NCI-H748 treated with DMSO at 0.1 percent for 48 hours (cell line): ENCODE measurements at regions not wholly inside any gene's neighbourhood (a gene's known extent, or its start where the extent isn't known, plus 50 kb on each side); places are given as distances from the start of the nearest gene placed in this dataset.
"Not testable (repeated sequence)": the region's sequence is repeated elsewhere in the genome, so short reads cannot be mapped to it uniquely, and the experiment has no call there.

Experiments used
- DNase-seq: peaks from one replicate; lab custom pipeline; 2025; lab: John Stamatoyannopoulos, UW

DNA sequence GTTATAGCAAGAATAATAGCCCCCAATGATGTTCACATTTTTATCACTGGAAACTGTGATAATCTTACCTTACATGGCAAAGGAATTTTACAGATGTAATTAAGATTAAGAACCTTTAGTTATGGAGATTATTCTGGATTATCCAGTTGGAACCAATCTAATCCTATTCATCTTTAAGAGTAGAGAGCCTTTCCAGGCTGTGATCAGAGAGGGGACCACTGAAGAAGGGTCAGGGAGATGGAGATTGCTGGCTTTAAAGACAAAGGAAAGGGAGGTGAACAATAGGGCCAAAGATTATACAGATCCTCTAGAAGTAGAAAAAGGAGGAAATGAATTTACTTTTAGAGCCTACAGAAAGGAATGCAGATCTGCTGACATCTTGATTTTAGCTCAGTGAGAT, 253.5 kb upstream of the GRIN3A start:
- no peak for DNase-seq

DNA sequence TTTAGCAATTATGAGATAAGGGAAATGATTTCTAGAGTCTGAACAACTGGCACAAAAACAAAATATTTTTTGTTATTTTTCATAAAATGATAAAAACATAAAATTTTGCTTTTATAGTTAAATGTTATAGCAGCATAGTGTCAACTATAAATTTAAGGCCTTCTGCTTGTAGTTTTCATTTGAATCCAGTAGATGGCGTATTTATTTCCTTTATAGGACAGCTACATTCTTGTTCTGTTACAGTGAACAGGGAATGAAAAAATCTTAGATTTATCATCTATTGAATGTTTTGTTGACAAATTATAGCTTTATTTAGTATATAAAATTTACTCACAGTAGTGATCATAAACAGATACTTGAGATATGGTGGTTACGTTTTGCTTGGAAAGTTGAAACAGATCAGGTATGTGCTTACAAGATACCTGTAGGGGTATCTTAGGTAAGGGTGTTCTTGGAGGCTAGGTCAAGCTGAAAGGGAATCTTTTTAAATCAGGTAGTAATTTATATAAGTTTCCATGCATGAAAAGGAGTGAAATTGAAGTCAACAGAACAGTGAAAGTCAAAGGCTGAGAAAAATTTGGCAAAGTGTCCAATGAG, 239.3 kb upstream of the GRIN3A start:
- DNase-seq: peak; percentile 40

DNA sequence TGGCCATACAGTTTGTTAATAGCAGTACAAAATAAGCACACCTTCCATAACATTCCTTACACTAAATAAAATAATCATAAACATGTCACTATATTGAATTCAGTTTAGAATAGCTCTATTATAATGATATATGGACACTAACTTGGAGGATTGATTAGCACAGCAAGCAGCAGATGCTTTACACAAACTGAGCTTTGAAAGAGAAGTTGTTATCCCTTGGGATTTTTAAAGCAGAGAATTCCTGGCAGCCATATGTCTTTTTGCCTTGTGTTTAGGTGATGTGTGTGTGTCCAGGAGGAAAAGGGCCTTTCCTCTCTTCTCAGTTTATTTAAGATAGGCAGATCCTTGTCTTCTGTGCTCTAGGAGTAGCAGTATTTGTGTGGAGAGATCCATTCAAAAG, 232.2 kb upstream of the GRIN3A start:
- DNase-seq: no peak

DNA sequence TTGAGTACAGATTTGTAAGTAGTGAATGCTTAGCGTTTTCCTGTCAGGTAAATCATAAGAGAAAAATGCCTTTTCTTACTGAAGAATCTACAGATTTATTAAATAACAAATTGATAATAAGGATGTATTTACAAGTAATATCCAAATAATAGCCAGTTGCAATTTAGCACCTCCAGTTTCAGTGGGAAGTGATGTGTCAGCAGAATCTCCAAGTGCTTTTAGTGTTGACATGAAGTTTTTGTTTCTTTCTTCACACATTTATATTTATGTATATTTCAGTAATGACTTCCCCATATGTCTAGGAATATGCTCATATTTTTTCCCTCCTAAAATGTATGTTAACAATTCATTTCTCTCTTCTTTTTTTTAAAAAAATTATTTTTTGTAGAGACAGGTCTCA, 229.9 kb upstream of the GRIN3A start:
- DNase-seq: no peak

DNA sequence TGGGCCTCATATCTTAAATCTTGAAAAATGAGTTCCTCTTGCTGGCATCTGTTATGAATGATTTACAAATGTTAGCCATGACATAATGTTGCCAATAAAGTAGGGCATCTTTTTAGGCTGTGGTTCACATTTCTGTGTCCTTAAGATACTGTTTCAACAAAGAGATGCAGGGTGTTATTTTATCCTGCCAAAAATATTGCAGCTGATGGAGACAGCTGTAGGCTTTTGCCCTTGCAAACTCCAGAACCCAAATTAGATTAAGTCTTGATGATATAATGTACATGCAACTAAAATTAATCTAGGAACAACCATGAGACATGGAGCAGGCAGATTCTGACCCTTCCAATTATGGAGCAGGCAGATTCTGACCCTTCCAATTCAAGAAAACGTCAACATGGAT, 228.2 kb upstream of the GRIN3A start:
- DNase-seq: no peak

DNA sequence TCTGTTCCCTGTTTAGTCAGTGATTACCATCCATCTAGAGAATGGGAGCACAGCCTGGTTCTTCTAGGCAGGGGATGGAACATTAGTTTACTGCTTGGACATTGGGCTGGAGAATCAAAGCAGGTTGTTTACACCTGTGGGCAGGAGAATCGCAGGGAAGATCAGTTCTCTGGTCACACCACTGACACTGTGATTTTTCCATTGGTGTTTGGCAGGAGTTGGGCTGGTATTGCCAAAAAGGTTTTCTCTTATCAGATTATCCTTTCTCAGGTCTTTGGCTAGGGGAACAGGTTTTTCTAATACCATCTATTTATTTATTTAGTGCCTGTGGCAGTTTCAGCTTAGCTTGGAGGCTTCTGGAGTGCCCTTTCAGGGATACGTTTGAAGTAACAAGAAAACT, 219.3 kb upstream of the GRIN3A start:
- DNase-seq: no peak

DNA sequence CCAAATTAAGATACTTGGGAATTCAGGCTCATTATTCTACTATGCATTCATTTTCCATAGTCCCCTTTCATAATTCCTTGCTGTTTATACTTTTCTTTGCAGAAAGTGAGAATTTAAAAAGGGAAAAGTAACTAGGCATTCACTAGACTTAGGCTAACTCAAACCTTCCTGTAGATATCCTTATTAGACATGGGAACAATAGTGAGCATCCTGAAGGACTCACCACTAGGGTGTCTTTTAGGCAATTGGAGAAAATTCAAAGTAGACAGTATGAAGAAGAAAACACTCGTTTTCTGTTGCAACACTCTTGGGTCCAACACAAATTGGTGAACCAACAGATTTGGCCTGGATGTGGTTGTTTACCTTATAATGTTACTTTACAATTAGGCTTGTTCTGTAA, 213.2 kb upstream of the GRIN3A start:
- no peak for DNase-seq

DNA sequence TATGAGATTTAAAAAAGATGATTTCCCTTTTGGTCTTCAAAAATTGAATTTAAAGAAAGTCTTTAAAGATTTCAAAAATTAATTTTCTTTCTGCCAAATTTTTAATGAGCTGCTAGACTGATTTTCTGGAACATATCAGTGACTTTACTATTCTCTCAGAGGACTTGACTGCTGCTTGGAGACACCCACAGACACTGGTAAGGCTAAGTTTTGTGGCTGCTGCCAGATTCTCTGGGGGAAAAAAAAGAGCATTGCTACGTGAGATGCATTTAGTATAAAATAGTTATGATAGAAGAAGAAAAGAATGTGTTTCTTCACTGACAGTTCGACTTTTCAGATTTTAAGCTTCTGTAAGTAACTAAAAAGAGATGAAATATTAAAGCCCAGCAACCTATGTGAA, 193.3 kb upstream of the GRIN3A start:
- DNase-seq: no peak

DNA sequence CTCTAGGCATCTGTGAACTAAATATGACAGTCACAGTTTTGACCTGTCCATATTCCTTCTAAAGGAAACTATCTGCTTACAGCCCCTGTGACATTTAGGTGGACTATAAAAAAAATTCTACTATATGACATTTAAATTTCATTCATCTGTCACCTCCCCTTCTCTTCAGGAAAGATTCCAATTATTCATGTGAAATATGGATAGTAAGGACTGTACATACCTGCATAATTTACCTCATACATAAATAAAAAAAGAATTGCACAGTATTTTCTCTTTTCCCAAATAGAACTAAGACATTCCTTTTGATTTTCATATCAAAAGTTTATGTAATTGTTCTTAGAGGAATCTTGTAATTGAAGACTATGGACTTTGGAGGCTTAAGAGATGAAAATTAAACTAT, 192.3 kb upstream of the GRIN3A start:
- DNase-seq: no peak

DNA sequence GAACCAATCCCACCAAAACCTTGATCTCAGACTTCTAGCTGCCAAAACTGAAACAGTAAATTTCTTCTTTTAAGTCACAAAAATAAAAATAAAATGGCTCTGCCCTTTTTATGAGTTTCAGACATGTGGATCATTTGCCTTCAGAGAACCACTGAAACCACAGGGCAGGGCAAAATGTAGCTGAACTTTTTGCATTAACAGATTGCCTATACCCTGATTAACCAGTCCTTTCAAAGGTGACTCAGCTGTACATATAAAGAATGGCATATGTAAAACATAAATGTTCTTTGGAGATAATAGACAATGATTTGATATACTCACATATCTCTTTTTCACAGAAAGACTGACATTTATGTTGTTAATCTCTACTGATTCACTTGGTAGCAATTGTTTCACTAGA, 187.1 kb upstream of the GRIN3A start:
- no peak for DNase-seq

DNA sequence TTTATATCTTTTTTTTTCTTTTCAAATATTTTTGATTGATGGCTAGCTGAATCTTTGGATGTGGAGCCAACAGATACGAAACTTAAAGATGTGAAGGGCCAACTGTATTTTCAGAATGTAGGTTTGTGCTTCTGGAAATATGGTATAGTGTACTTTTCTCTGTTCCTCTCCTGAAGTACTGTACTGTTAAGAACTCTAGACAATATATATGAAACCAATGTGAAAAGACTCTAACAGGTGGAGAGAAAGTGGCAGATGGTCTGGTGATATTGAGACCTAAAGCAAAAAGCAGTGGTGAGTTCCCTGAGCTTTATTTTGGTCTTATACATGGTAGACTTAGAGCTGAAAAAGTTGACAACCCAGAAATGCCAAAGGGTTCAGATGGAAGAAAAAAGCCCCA, 185.0 kb upstream of the GRIN3A start:
- no peak for DNase-seq

DNA sequence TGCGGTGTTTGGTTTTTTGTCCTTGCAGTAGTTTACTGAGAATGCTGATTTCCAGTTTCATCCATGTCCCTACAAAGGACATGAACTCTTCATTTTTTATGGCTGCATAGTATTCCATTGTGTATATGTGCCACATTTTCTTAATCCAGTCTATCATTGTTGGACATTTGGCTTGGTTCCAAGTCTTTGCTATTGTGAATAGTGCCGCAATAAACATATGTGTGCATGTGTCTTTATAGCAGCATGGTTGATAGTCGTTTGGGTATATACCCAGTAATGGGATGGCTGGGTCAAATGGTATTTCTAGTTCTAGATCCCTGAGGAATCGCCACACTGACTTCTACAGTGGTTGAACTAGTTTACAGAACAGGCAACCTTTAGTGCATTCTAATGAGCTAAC, 178.5 kb upstream of the GRIN3A start:
- not testable (repeated sequence) for DNase-seq

DNA sequence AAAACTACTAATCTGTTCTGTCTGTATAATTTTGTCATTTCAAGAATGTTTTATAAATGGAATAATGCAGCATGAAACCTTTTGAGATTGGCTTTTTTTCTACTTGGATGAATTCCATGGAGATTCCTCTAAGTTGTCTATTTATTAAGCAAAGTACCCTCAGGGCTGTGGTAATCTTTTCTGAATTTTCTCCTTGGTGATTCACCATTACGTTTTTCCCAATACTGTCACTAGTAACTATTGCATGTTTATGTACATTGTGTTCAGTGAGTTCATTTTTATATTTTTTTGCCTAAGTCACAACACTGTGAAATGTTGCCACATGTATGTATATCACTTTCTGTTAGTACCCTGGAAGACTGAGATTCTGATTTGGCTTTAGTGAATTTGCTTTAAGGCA, 177.0 kb upstream of the GRIN3A start:
- no peak for DNase-seq

DNA sequence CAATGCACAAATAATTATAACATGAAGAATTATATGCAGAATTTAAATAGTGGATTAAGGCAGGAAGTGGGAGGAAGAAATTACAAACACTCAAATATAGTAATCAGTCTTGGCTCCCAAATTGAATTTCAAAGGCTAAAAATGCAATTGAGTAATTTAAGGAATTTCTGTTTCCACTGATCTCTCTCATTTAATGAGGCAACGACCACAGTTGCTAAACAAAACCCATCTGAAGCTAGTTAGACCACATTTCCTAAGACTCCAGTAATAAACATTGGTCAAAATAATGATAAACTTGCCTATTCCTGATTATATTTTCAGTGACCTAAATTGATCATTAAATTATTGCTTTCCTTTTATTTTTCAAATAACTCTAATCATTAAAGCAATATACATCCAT, 174.3 kb upstream of the GRIN3A start:
- DNase-seq: no peak

DNA sequence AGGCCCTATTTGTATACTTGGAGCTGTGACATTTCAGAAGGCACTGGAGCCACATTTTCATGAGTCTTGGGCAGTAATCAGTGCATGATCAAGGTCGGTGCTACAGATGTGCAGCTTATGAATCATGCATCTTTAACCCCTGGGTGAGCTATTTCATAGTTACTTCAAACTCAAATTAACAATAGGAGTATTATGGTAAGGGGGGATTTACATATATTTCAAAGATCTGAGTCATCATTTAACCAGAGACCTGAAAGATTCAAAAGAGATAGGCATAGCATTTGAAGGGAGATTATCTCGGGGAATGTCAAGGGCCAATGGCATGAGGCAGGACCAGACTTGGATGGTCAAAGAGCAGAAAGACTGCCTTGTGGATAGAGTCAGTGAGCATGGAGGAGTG, 169.0 kb upstream of the GRIN3A start:
- DNase-seq: no peak

DNA sequence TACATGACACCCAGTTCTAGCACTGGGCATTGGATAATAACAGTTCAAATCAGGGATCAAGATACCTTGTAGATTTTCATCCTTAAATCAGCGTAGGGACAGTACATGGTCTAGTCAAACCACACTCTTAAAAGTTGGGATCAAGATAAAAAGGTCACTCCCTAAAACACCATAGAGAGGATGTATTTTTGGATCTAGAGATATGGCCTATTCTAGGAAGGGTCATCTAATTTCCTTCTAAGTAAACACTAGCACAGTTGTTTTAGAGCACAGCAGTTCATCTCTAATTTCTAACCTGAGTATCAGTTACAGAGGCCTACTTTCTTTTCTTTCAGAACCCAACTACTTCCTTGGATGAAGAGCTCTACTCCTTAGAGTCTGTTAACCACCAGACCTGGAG, 166.4 kb upstream of the GRIN3A start:
- DNase-seq: no peak

DNA sequence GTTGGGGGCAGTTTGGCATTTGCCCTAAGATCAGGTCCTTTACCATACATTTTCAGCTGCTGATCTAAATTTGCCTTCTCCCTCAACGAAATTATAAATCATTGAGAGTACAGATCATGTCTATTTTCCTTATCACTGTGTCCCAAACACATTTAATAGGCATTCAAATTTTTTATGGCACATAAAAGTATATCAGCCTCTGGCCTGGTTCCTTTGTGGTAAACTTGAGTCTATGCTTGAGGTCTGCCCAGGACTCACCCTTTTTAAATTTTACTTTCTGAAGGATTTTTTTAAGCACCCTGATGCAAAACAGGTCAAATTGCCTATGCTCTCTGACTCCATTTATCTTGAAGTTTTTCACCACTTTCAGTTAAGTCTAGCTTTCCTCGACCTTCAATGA, 163.6 kb upstream of the GRIN3A start:
- no peak for DNase-seq

DNA sequence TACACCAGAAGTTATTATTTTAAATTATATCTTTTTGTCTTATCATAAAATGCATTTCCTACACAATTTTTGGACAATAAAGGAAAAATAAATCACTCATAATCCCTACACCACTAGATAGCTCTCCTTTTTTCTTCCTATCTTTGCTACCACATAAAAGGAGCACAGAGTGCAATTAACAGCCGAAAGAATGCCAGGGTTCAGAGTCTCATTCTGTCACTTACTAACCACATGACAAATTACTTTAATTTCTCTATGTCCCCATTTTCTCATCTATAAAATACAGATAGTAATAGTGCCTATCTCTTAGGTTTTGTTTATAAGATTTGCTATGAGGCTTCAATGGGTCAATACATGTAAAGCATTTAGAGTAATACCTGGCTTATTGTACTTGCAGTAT, 158.7 kb upstream of the GRIN3A start:
- DNase-seq: no peak

DNA sequence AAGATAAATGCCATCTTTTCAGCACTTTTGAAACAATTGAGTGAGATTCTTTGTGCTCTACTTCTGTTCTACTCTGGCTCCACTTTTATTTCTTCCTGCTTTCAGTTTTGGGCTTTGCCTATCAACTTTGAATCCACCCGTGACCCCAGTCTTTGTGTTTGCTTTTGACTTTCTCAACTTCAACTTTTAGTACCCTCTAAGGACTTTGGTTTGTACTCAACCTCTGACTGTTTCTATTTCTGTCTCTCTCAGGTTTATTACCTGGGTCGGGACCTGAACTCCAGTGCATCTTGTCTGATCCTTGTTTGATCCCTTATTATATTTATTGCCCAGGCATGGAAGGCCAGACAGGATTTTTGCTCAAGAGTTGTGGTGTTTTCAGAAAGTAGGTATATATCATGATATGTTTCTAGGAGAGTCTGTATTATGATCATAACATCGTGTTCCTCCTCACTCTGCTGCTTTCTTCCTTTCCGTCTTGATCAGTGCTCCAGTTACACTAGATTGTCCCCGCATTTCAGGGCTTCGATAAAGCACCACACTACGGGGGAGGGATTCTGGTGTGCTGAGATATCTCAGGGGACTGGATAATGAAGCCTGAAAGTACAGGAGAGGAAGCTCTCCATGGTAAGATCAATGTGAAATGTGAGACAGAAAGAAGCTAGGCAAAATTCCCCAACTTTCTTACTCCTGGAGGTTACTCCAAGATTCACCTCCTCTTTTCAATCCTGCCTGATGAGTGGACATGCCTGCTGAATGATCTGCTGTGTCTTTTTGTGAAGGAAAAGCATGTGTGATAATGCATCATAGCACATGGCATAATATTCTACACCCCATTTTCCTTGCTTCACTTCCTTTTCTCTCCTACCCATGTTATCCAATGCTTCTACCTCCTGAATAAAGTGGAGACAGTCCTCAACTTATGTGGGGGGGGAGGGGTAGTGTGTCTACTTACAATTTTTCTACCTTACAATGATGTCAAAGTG, 155.5 kb upstream of the GRIN3A start:
- DNase-seq: no peak

DNA sequence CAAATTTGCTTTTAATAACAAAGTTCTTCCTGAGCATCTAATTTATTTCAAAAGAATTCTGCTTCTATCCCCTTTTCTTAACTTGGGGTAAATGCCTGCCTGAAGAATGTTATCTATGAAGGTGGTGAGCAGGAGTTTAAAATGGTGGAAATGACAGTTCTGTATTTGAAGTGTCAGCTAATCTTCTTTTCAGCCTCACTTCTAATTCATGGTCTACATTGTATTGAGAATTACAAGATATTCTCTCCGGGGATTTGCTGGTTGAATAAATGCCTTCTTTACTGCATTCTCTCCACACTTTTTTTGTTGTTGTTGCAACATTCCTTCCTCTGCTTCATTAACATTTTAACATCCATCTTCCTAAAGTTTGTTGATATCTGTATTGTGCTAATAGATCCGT, 143.1 kb upstream of the GRIN3A start:
- DNase-seq: no peak

DNA sequence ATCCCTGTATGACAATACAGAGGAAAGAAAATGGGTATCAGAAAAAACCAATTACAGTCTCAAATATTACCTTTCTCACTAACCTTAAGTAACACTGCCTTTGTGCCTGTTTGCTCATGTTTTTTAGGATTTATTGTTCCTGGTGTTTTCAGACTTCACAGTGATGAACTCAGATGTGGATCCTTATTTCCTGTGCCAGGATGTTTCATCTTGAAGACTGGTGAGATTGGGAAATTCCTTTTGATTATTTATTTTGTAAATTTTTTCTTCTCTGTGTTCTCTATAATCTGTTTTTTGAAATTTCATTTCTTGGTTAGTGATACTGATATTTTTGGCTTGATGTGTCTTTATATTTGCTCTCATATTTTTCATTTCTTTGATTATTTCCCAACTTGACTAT, 142.4 kb upstream of the GRIN3A start:
- DNase-seq: no peak

DNA sequence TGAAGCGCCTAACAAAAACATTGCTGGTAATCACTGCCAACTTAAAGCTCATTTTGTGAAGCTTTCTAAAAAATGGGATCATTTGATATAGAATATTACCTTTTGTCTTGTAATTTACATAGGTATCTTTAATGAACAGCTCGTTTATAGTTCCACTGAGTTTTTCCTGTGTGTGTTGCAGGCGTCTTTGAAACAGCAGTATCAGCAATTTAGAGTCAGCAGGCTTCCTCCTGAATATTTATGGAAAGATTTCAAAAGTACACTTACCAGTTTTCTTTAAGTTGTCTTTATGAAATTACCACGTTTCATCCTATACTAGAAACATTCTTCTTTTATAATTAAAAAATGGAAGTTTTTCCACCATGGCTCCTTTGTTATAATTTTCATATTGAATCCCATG, 140.3 kb upstream of the GRIN3A start:
- no peak for DNase-seq

DNA sequence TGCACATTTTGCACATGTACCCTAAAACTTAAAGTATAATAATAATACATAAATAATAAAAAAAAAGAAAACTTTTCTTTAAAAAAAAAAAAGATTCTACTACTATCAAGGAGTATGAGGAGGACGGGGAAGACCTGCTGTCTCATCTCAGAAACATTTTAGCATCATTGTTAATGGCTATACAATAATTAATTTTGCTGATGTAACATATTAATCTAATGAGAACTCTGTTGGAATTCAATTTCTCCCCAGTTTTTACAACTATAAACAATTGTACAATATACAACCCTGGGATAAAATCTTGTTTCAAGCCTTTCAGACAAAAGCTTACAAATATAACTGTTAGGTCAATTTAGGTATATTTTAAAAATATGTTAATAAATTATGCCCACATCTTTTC, 139.0 kb upstream of the GRIN3A start:
- no peak for DNase-seq

DNA sequence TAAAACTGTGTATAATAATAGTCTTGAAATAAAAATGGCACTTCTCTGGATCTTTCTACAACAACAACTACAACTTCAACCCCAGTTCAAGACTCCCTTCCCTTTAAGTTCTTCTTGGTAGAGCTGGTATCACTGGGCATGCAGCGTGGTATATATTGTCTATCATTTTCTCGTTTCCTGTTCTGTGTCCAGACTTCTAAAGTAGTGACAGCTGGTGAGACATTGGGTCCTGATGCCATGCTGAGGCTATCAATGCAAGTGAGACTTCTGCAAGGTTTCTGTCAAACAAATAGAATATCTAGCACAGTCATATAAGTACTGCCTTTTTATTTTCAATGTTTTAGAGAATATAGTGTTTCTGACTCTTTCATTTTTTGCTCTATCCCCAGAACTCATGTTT, 123.0 kb upstream of the GRIN3A start:
- no peak for DNase-seq
